Epithelial cell of esophagus (primary cell): ENCODE measurements at regions not wholly inside any gene's neighbourhood (a gene's known extent, or its start where the extent isn't known, plus 50 kb on each side); places are given as distances from the start of the nearest gene placed in this dataset.

Source experiments
- DNase-seq: peaks from one replicate; pipeline ENCODE4 v3.0.0; 2010; ENCODE audit warnings: low read depth
- H3K4me3 ChIP-seq: 2 replicates; pipeline ENCODE4 v1.5.1; 2011; ENCODE audit warnings: mild to moderate bottlenecking, low read length, control low read depth
- CTCF ChIP-seq: IDR thresholded peaks from 2 replicates; pipeline ENCODE4 v1.5.1; 2011; ENCODE audit warnings: low read depth, mild to moderate bottlenecking, low read length, control low read depth, inconsistent platforms; ENCODE audit not compliant: insufficient read depth; ENCODE audit errors: missing control alignments

GRCh38 chr4:177201614-177202013, 108.1 kb upstream of the NEIL3 start:
- no peak for DNase-seq
- no peak for TF ChIP-seq CTCF
- no peak overlapping the region for H3K4me3 ChIP-seq

GRCh38 chr4:177204126-177204525, 105.5 kb upstream of the NEIL3 start:
- no peak for TF ChIP-seq CTCF
- no peak for DNase-seq
- H3K4me3 ChIP-seq = no peak overlapping the region

GRCh38 chr4:177214935-177215334, 94.7 kb upstream of the NEIL3 start:
- TF ChIP-seq CTCF = no peak
- peak; percentile 4 for DNase-seq
- H3K4me3 ChIP-seq = no peak overlapping the region

- TF ChIP-seq CTCF = no peak
- peak; percentile 59 for DNase-seq
- no peak overlapping the region for H3K4me3 ChIP-seq
These were observed 89.3 kb upstream of the NEIL3 start for GRCh38 chr4:177220376-177220775.

- no peak for TF ChIP-seq CTCF
- H3K4me3 ChIP-seq = no peak overlapping the region
- DNase-seq = no peak
These were observed 86.9 kb upstream of the NEIL3 start for GRCh38 chr4:177222781-177223180.

GRCh38 chr4:177225605-177226004, 84.1 kb upstream of the NEIL3 start:
- no peak for DNase-seq
- TF ChIP-seq CTCF = no peak
- H3K4me3 ChIP-seq = no peak overlapping the region

- no peak overlapping the region for H3K4me3 ChIP-seq
- TF ChIP-seq CTCF = no peak
- DNase-seq = no peak
These were observed 82.0 kb upstream of the NEIL3 start for GRCh38 chr4:177227636-177228035.
